SK-N-SH treated with all-trans-retinoic acid at 6 μM for 48 hours (cell line): ENCODE measurements at regions not wholly inside any gene's neighbourhood (a gene's known extent, or its start where the extent isn't known, plus 50 kb on each side); places are given as distances from the start of the nearest gene placed in this dataset.

Experiments
- ARNTL ChIP-seq: fragments of 450-650 bp; formaldehyde crosslinking; IDR thresholded peaks from 2 replicates; pipeline ENCODE4 v1.5.0; 2020; ENCODE audit warnings: low read depth, mild to moderate bottlenecking, moderate library complexity, borderline replicate concordance
- CREB5 ChIP-seq: fragments of 250-450 bp; sonication (Bioruptor Pico); IDR thresholded peaks from 2 replicates; pipeline ENCODE4 v1.5.1; 2020; ENCODE audit warnings: low read depth, mild to moderate bottlenecking, moderate library complexity
- GLIS3 ChIP-seq: fragments of 250-450 bp; sonication (Bioruptor Pico); IDR thresholded peaks from 2 replicates; pipeline ENCODE4 v1.5.0; 2020; ENCODE audit warnings: mild to moderate bottlenecking, moderate library complexity
- PATZ1 ChIP-seq: fragments of 250-450 bp; sonication (Bioruptor Pico); IDR thresholded peaks from 2 replicates; pipeline ENCODE4 v1.8.0; 2020; ENCODE audit warnings: mild to moderate bottlenecking, moderate library complexity, borderline replicate concordance
- PPARA ChIP-seq: fragments of 250-450 bp; sonication (Bioruptor Pico); IDR thresholded peaks from 2 replicates; pipeline ENCODE4 v1.5.0; 2020; ENCODE audit warnings: mild to moderate bottlenecking, borderline replicate concordance
- RARB ChIP-seq: fragments of 250-450 bp; sonication (Bioruptor Pico); IDR thresholded peaks from 2 replicates; pipeline ENCODE4 v1.8.0; 2021; ENCODE audit warnings: mild to moderate bottlenecking, moderate library complexity
- TOX ChIP-seq: fragments of 250-450 bp; sonication (Bioruptor Pico); IDR thresholded peaks from 2 replicates; pipeline ENCODE4 v1.8.0; 2021; ENCODE audit warnings: mild to moderate bottlenecking, moderate library complexity, borderline replicate concordance
- TSHZ2 ChIP-seq: fragments of 250-450 bp; sonication (Bioruptor Pico); IDR thresholded peaks from 2 replicates; pipeline ENCODE4 v1.5.0; 2020; ENCODE audit warnings: mild to moderate bottlenecking, moderate library complexity
- ZFP3 ChIP-seq: fragments of 250-450 bp; sonication (Bioruptor Pico); IDR thresholded peaks from 2 replicates; pipeline ENCODE4 v1.5.0; 2020; ENCODE audit warnings: mild to moderate bottlenecking, moderate library complexity
- ZNF8 ChIP-seq: fragments of 450-650 bp; formaldehyde crosslinking; IDR thresholded peaks from 2 replicates; pipeline ENCODE4 v1.5.0; 2020; ENCODE audit warnings: mild to moderate bottlenecking, moderate library complexity

GRCh38 chr7:85866540-85866939, 679.7 kb upstream of the SEMA3D start:
- no peak for TF ChIP-seq PATZ1 (CRISPR knock-in tag)
- TF ChIP-seq PPARA (CRISPR knock-in tag): no peak
- TF ChIP-seq ARNTL (CRISPR knock-in tag): no peak
- TF ChIP-seq CREB5 (CRISPR knock-in tag): no peak
- TF ChIP-seq RARB (CRISPR knock-in tag): no peak
- no peak for TF ChIP-seq TSHZ2 (CRISPR knock-in tag)
- no peak for TF ChIP-seq ZFP3 (CRISPR knock-in tag)
- TF ChIP-seq GLIS3 (CRISPR knock-in tag): no peak
- no peak for TF ChIP-seq TOX (CRISPR knock-in tag)
- no peak for TF ChIP-seq ZNF8 (CRISPR knock-in tag)
